ENCODE measurements at regions not wholly inside any gene's neighbourhood (a gene's known extent, or its start where the extent isn't known, plus 50 kb on each side); places are given as distances from the start of the nearest gene placed in this dataset.

DNA sequence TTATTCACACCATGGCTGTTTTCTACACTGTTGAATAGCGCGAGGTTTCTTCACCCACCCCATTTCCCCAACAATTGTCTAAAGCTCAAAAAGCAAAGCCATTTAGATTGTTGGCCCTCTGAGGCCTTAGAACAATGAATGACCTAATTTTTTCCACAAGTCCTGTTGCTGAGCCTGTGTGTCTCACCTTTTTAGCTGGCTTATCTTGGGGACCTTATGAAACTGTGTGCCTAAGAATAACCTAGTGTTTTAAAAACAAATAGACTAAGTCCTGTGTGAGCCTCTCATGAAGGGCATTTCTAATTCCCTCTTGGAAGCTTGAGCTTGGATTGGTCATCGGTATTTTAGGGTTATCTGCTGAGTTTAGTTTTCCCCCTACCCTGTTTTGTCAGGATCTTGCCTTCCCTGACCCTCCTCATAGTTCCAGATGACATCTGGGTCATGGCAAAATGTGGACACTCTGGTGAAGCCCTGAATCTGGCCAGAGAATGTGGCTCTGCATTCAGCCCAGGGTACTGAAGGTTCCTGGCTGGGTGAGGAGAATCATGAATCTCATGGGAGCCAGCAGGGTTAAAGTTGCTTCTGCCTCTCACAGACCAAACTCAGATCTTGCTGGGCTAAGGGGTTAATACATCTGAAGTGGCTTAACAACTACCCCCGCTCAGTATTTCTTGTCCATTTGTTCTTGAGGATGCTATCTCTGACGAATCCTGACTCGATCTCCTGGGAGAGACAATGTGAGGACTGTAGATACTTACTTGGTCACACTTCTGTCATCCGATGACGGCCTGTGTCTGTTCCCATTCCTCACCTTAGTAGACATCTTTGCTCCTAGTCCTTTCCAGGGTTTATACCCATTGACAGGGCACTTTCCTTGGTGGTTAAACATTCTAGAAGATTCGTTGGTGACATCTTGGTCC is 104.2 kb upstream of the MAP4K3 start:
- no peak overlapping the region for H3K4me3 ChIP-seq
- POLR2A ChIA-PET = no interaction called here
- H3K27me3 ChIP-seq (replicated peaks in 1 of 2; ENCODE audit: control insufficient read depth in 2 of 2, insufficient read depth in 2 of 2, low read length in 1 of 2) = no peaks in the 10 kb centered on the region; a peak in 1 of 4 replicates
- CTCF ChIA-PET = no interaction called here
- no peaks in the 10 kb centered on the region for H3K79me2 ChIP-seq (ENCODE audit: control insufficient read depth, insufficient read depth, low read length)
- no peaks in the 10 kb centered on the region for H4K20me1 ChIP-seq (ENCODE audit: control insufficient read depth, insufficient read depth)
- no peaks in the 10 kb centered on the region for H3K4me1 ChIP-seq (ENCODE audit: control insufficient read depth, insufficient read depth, low read length)
- 66% methylated on average over 9 of the region's 9 CpGs for WGBS (ENCODE audit: insufficient coverage, insufficient replicate concordance, low lambda C conversion rate, missing lambda C conversion rate)
- no peak overlapping the region for H2AFZ ChIP-seq (ENCODE audit: control insufficient read depth, low read depth, low read length)
- ATAC-seq (no peak), DNase-seq (ENCODE audit: low read depth, low spot score) (no peak), FAIRE-seq (no peak)
- no peak overlapping the region for H3K27ac ChIP-seq (ENCODE audit: control insufficient read depth, insufficient read depth)
- no peaks in the 10 kb centered on the region; the same call in 2 of the 3 replicates for H3K9me3 ChIP-seq (replicated peaks; ENCODE audit: control insufficient read depth, insufficient read depth, low read length)
- no peaks in the 10 kb centered on the region for H3K36me3 ChIP-seq (ENCODE audit: control insufficient read depth in 2 of 2, insufficient read depth in 2 of 2, low read length in 1 of 2)
- BruUV-seq (replicated peaks) = no TSS peak
- RAD21 ChIA-PET (ENCODE audit: unreplicated experiment) = no interaction called here
- no peak overlapping the region for H3K4me2 ChIP-seq (ENCODE audit: control insufficient read depth, insufficient read depth)
- SMC1A ChIA-PET (ENCODE audit: uncharacterized antibody, unreplicated experiment) = no interaction called here
- H3K9ac ChIP-seq (ENCODE audit: control insufficient read depth, insufficient read depth, low read length) = no peak overlapping the region
- in situ Hi-C loops (cut with MboI) (no loop called here), intact Hi-C loops (cut with micrococcal nuclease; ENCODE audit: unreplicated experiment) (no loop called here)
- TF ChIP-seq ZNF622 (IDR thresholded peaks at IDR 0.05) (no peak), TCF7 (IDR thresholded peaks at IDR 0.05; ENCODE audit: borderline replicate concordance) (no peak), FOXM1 (IDR thresholded peaks at IDR 0.05; ENCODE audit: low read depth, low read length) (no peak), ZBED1 (IDR thresholded peaks at IDR 0.05; ENCODE audit: borderline replicate concordance) (no peak), MYC (IDR thresholded peaks at IDR 0.05; ENCODE audit: insufficient read depth, insufficient read length, insufficient replicate concordance, low read length, severe bottlenecking) (no peak), MEF2A (IDR thresholded peaks at IDR 0.05; ENCODE audit: insufficient read depth, low read depth, low read length) (no peak), SIN3A (IDR thresholded peaks at IDR 0.05; ENCODE audit: low read depth, low read length) (no peak), EGR1 (IDR thresholded peaks at IDR 0.05; ENCODE audit: borderline replicate concordance in 1 of 2, low read depth in 2 of 2, low read length in 2 of 2) (no peak), JUND (IDR thresholded peaks at IDR 0.05; ENCODE audit: low read depth, low read length) (no peak), KAT2A (conservative IDR thresholded peaks at IDR 0.05; ENCODE audit: control insufficient read depth, low read depth, low read length) (no peak), ETV6 (conservative IDR thresholded peaks at IDR 0.05 in 1 of 2, IDR thresholded peaks at IDR 0.05 in 1 of 2; ENCODE audit: borderline replicate concordance in 1 of 2, low read depth in 1 of 2) (no peak)
- TF ChIP-seq, protein P1, sequence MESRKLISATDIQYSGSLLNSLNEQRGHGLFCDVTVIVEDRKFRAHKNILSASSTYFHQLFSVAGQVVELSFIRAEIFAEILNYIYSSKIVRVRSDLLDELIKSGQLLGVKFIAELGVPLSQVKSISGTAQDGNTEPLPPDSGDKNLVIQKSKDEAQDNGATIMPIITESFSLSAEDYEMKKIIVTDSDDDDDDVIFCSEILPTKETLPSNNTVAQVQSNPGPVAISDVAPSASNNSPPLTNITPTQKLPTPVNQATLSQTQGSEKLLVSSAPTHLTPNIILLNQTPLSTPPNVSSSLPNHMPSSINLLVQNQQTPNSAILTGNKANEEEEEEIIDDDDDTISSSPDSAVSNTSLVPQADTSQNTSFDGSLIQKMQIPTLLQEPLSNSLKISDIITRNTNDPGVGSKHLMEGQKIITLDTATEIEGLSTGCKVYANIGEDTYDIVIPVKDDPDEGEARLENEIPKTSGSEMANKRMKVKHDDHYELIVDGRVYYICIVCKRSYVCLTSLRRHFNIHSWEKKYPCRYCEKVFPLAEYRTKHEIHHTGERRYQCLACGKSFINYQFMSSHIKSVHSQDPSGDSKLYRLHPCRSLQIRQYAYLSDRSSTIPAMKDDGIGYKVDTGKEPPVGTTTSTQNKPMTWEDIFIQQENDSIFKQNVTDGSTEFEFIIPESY (IDR thresholded peaks at IDR 0.05) = no peak
- TF ChIP-seq, protein P2, sequence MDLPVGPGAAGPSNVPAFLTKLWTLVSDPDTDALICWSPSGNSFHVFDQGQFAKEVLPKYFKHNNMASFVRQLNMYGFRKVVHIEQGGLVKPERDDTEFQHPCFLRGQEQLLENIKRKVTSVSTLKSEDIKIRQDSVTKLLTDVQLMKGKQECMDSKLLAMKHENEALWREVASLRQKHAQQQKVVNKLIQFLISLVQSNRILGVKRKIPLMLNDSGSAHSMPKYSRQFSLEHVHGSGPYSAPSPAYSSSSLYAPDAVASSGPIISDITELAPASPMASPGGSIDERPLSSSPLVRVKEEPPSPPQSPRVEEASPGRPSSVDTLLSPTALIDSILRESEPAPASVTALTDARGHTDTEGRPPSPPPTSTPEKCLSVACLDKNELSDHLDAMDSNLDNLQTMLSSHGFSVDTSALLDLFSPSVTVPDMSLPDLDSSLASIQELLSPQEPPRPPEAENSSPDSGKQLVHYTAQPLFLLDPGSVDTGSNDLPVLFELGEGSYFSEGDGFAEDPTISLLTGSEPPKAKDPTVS (IDR thresholded peaks at IDR 0.05; ENCODE audit: low read depth, low read length) = no peak
- TF ChIP-seq, protein P3, sequence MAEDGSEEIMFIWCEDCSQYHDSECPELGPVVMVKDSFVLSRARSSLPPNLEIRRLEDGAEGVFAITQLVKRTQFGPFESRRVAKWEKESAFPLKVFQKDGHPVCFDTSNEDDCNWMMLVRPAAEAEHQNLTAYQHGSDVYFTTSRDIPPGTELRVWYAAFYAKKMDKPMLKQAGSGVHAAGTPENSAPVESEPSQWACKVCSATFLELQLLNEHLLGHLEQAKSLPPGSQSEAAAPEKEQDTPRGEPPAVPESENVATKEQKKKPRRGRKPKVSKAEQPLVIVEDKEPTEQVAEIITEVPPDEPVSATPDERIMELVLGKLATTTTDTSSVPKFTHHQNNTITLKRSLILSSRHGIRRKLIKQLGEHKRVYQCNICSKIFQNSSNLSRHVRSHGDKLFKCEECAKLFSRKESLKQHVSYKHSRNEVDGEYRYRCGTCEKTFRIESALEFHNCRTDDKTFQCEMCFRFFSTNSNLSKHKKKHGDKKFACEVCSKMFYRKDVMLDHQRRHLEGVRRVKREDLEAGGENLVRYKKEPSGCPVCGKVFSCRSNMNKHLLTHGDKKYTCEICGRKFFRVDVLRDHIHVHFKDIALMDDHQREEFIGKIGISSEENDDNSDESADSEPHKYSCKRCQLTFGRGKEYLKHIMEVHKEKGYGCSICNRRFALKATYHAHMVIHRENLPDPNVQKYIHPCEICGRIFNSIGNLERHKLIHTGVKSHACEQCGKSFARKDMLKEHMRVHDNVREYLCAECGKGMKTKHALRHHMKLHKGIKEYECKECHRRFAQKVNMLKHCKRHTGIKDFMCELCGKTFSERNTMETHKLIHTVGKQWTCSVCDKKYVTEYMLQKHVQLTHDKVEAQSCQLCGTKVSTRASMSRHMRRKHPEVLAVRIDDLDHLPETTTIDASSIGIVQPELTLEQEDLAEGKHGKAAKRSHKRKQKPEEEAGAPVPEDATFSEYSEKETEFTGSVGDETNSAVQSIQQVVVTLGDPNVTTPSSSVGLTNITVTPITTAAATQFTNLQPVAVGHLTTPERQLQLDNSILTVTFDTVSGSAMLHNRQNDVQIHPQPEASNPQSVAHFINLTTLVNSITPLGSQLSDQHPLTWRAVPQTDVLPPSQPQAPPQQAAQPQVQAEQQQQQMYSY (CRISPR knock-in tag; IDR thresholded peaks at IDR 0.05) = no peak
- TF ChIP-seq, protein P4, sequence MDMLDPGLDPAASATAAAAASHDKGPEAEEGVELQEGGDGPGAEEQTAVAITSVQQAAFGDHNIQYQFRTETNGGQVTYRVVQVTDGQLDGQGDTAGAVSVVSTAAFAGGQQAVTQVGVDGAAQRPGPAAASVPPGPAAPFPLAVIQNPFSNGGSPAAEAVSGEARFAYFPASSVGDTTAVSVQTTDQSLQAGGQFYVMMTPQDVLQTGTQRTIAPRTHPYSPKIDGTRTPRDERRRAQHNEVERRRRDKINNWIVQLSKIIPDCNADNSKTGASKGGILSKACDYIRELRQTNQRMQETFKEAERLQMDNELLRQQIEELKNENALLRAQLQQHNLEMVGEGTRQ (IDR thresholded peaks at IDR 0.05; ENCODE audit: borderline replicate concordance, low read depth, low read length) = no peak
